Mucosa of rectum (tissue), 2 donors: ENCODE measurements at regions not wholly inside any gene's neighbourhood (a gene's known extent, or its start where the extent isn't known, plus 50 kb on each side); places are given as distances from the start of the nearest gene placed in this dataset.
"Not testable (repeated sequence)": the region's sequence is repeated elsewhere in the genome, so short reads cannot be mapped to it uniquely, and the experiment has no call there.

Source experiments
- H3K27ac ChIP-seq, 2 donors: one replicate each; pipeline ENCODE4 v1.7.0; 2013; ENCODE audit warnings: inconsistent platforms in 2 of 2, low read depth in 2 of 2, low read length in 2 of 2
- H3K27me3 ChIP-seq, 2 donors: one replicate each; pipeline ENCODE4 v1.7.0; 2013; ENCODE audit warnings: low read length in 2 of 2; ENCODE audit not compliant: control insufficient read depth in 2 of 2, insufficient read depth in 2 of 2
- H3K36me3 ChIP-seq, 2 donors: one replicate each; pipeline ENCODE4 v1.7.0; 2013; ENCODE audit warnings: low read length in 2 of 2; ENCODE audit not compliant: control insufficient read depth in 2 of 2, insufficient read depth in 2 of 2
- H3K4me1 ChIP-seq, 2 donors: one replicate each; pipeline ENCODE4 v1.7.0; 2013; ENCODE audit warnings: low read length in 2 of 2, mild to moderate bottlenecking in 1 of 2; ENCODE audit not compliant: control insufficient read depth in 2 of 2, insufficient read depth in 2 of 2
- H3K4me3 ChIP-seq, 2 donors: one replicate each; pipeline ENCODE4 v1.7.0; 2013; ENCODE audit warnings: low read length in 2 of 2
- H3K9ac ChIP-seq, 2 donors: one replicate each; pipeline ENCODE4 v1.7.0; 2013; ENCODE audit warnings: low read length in 2 of 2, low read depth in 1 of 2, mild to moderate bottlenecking in 1 of 2
- H3K9me3 ChIP-seq, 2 donors: one replicate each; pipeline ENCODE4 v1.7.0; 2013; ENCODE audit warnings: low read length in 2 of 2; ENCODE audit not compliant: control insufficient read depth in 2 of 2
- donor health status: healthy.
- donor health status: Normal muscosa, but diverticular disease.

- Histone ChIP-seq H3K36me3 (no peaks in the 10 kb centered on the region), H3K27ac (no peak overlapping the region), H3K4me3 (no peak overlapping the region), H3K9me3 (no peaks in the 10 kb centered on the region), H3K9ac (no peak overlapping the region), H3K27me3 (no peaks in the 10 kb centered on the region), H3K4me1 (no peaks in the 10 kb centered on the region)
Measured at GRCh38 chr9:115675834-115676233, 477.8 kb upstream of the PAPPA start.

DNA sequence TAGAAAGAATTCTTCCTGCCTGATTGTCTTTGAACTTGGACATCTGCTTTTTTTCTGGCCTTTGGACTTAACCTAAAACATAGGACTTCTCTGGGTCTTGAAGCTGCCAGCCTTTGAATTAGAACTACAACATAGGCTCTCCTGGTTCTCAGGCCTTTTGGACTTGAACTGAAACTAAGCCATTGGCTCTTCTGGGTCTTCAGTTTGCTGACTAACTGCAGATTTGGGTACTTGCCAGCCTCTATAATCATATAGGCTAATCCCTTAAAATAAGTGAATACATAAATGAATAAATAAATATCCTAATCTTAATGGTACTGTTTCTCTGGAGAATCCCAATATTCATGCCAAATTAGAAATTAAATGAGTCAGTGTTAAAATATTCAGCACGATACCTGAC lies 473.4 kb upstream of the PAPPA start:
- Histone ChIP-seq H3K27me3 (no peaks in the 10 kb centered on the region), H3K4me3 (no peak overlapping the region), H3K9ac (no peak overlapping the region), H3K9me3 (no peaks in the 10 kb centered on the region), H3K4me1 (no peaks in the 10 kb centered on the region), H3K36me3 (no peaks in the 10 kb centered on the region), H3K27ac (no peak overlapping the region)

- Histone ChIP-seq H3K27me3 (no peaks in the 10 kb centered on the region), H3K9ac (no peak overlapping the region), H3K36me3 (no peaks in the 10 kb centered on the region), H3K4me1 (no peaks in the 10 kb centered on the region), H3K4me3 (no peak overlapping the region), H3K27ac (no peak overlapping the region), H3K9me3 (no peaks in the 10 kb centered on the region)
Measured at GRCh38 chr9:115681585-115681984, 472.0 kb upstream of the PAPPA start.

DNA sequence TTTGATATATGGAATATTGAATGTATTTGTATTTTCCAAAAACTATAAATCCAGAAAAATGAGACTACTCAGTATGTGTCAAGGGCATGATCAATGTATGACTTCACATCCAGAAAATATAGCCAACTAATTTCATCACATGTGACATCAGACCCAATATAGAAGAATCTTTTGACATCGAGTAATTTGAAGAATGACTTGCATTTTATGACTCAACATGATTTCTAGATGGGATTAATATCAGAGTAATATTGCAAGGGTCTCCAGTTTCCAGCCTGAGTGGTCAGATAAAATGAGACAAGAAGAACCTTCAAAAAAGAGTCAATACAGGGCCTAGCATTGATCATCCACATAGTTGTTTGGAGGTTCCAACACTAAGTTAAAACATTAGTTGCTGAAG lies 467.5 kb upstream of the PAPPA start:
- no peak overlapping the region for H3K9ac ChIP-seq
- no peaks in the 10 kb centered on the region for H3K4me1 ChIP-seq

GRCh38 chr9:115687356-115687755 lies 466.2 kb upstream of the PAPPA start:
- Histone ChIP-seq H3K27ac (no peak overlapping the region), H3K9ac (no peak overlapping the region), H3K9me3 (no peaks in the 10 kb centered on the region), H3K4me1 (no peaks in the 10 kb centered on the region), H3K36me3 (no peaks in the 10 kb centered on the region), H3K27me3 (no peaks in the 10 kb centered on the region), H3K4me3 (no peak overlapping the region)

More for the DNA sequence above, 467.5 kb upstream of the PAPPA start:
- H3K36me3 ChIP-seq = no peaks in the 10 kb centered on the region
- no peaks in the 10 kb centered on the region for H3K9me3 ChIP-seq
- no peak overlapping the region for H3K4me3 ChIP-seq
- H3K27ac ChIP-seq = no peak overlapping the region
- no peaks in the 10 kb centered on the region for H3K27me3 ChIP-seq

- Histone ChIP-seq H3K36me3 (no peaks in the 10 kb centered on the region), H3K4me1 (no peaks in the 10 kb centered on the region), H3K27me3 (no peaks in the 10 kb centered on the region), H3K4me3 (no peak overlapping the region), H3K9ac (no peak overlapping the region), H3K9me3 (no peaks in the 10 kb centered on the region), H3K27ac (no peak overlapping the region)
Measured at GRCh38 chr9:115689331-115689730, 464.3 kb upstream of the PAPPA start.

- H3K36me3 ChIP-seq = no peaks in the 10 kb centered on the region
- no peaks in the 10 kb centered on the region for H3K9me3 ChIP-seq
- no peak overlapping the region for H3K27ac ChIP-seq
- H3K4me1 ChIP-seq = no peaks in the 10 kb centered on the region
- H3K27me3 ChIP-seq = no peaks in the 10 kb centered on the region
- no peak overlapping the region for H3K4me3 ChIP-seq
- H3K9ac ChIP-seq = no peak overlapping the region
Measured at GRCh38 chr9:115690786-115691496, 462.6 kb upstream of the PAPPA start.

DNA sequence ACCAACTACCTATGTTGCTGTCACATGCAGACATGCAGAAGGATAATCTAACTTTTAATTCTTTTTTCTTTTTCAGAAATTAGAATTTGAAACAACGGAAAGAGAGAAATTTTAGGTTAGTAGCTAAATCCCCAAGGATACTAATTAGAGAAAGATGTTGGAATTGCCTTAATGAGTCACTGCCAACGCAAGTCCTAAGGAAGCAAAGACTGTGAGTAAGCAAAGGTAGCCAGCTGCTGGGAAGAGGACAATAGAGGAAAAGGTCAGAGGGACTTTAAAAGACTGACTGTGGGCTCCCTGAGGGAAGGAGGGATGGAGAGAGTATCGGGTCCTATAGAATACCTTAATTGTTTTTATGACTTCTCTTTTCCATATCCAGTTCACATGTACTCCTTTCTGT lies 461.9 kb upstream of the PAPPA start:
- no peaks in the 10 kb centered on the region for H3K9me3 ChIP-seq
- H3K27ac ChIP-seq = no peak overlapping the region
- no peaks in the 10 kb centered on the region for H3K4me1 ChIP-seq
- H3K9ac ChIP-seq = no peak overlapping the region
- no peaks in the 10 kb centered on the region for H3K27me3 ChIP-seq
- no peaks in the 10 kb centered on the region for H3K36me3 ChIP-seq
- no peak overlapping the region for H3K4me3 ChIP-seq

DNA sequence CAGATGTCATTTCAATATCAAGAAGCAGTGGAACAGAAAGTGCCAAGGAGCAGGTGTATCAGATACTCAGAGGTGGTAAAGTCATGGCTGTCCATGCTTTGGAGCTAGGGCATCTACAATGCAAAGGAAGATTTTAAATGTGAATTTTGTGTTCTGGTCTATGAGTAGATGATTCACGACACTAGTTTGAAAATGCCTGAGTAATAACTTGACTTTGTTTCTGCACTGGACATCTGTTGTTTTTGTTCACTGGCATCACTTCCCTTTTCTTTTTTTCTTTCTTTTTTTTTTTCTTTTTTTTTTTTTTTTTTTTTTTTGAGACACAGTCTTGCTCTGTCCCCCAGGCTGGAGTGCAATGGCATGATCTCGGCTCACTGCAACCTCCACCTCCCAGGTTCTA lies 460.7 kb upstream of the PAPPA start:
- not testable (repeated sequence) for H3K27me3 ChIP-seq, H3K9me3 ChIP-seq, H3K36me3 ChIP-seq, H3K27ac ChIP-seq, H3K9ac ChIP-seq, H3K4me1 ChIP-seq, H3K4me3 ChIP-seq

GRCh38 chr9:115694014-115694413 lies 459.6 kb upstream of the PAPPA start:
- H3K4me1 ChIP-seq = no peaks in the 10 kb centered on the region
- no peaks in the 10 kb centered on the region for H3K27me3 ChIP-seq
- H3K36me3 ChIP-seq = no peaks in the 10 kb centered on the region
- no peaks in the 10 kb centered on the region for H3K9me3 ChIP-seq
- H3K9ac ChIP-seq = no peak overlapping the region
- H3K4me3 ChIP-seq = no peak overlapping the region
- H3K27ac ChIP-seq = no peak overlapping the region

- Histone ChIP-seq H3K27ac (no peak overlapping the region), H3K4me3 (no peak overlapping the region), H3K9me3 (no peaks in the 10 kb centered on the region), H3K9ac (no peak overlapping the region), H3K4me1 (no peaks in the 10 kb centered on the region), H3K36me3 (no peaks in the 10 kb centered on the region), H3K27me3 (no peaks in the 10 kb centered on the region)
Measured at GRCh38 chr9:115694991-115695390, 458.6 kb upstream of the PAPPA start.
